Smooth muscle cell (in vitro differentiated cells): ENCODE measurements at regions not wholly inside any gene's neighbourhood (a gene's known extent, or its start where the extent isn't known, plus 50 kb on each side); places are given as distances from the start of the nearest gene placed in this dataset.

Experiments used
- DNase-seq: peaks from one replicate; lab custom pipeline; 2025; ENCODE audit not compliant: unreplicated experiment; lab: John Stamatoyannopoulos, UW
- H2AFZ ChIP-seq: fragments of 200-600 bp; sonication (generic); 2 replicates; pipeline ENCODE4 v1.6.0; 2016; ENCODE audit warnings: antibody characterized with exemption, low read depth, mild to moderate bottlenecking
- H3F3A ChIP-seq: fragments of 200-600 bp; sonication (generic); 2 replicates; pipeline ENCODE4 v1.6.0; 2017; ENCODE audit warnings: antibody characterized with exemption, low read depth
- H3K27ac ChIP-seq: fragments of 200-600 bp; sonication (generic); 2 replicates; pipeline ENCODE4 v1.5.1; 2016; ENCODE audit warnings: low read depth, mild to moderate bottlenecking
- H3K27me3 ChIP-seq: fragments of 200-600 bp; sonication (generic); 2 replicates; pipeline ENCODE4 v1.6.1; 2016; ENCODE audit warnings: low read depth, mild to moderate bottlenecking
- H3K36me3 ChIP-seq: fragments of 200-600 bp; sonication (generic); 2 replicates; pipeline ENCODE4 v1.5.1; 2016; ENCODE audit warnings: low read depth
- H3K4me1 ChIP-seq: fragments of 200-600 bp; sonication (generic); 2 replicates; pipeline ENCODE4 v1.5.1; 2016; ENCODE audit warnings: low read depth
- H3K4me2 ChIP-seq: fragments of 200-600 bp; sonication (generic); 2 replicates; pipeline ENCODE4 v1.6.0; 2016; ENCODE audit warnings: mild to moderate bottlenecking
- H3K4me3 ChIP-seq: fragments of 200-600 bp; sonication (generic); 2 replicates; pipeline ENCODE4 v1.5.1; 2016; ENCODE audit warnings: mild to moderate bottlenecking
- H3K79me2 ChIP-seq: fragments of 200-600 bp; sonication (generic); 2 replicates; pipeline ENCODE4 v1.6.0; 2016; ENCODE audit warnings: low read depth, mild to moderate bottlenecking
- H3K9ac ChIP-seq: fragments of 200-600 bp; sonication (generic); 2 replicates; pipeline ENCODE4 v1.6.0; 2016; ENCODE audit warnings: low read depth
- H3K9me3 ChIP-seq: fragments of 200-600 bp; sonication (generic); replicated peaks from 2 replicates; pipeline ENCODE4 v1.5.1; 2016; ENCODE audit warnings: low read depth
- H4K20me1 ChIP-seq: fragments of 200-600 bp; sonication (generic); 2 replicates; pipeline ENCODE4 v1.6.0; 2016; ENCODE audit warnings: low read depth
- WGBS: methylation state at CpG from one replicate; pipeline ENCODE4 v1.1.7; 2016; ENCODE audit warnings: low lambda C conversion rate; 5-methylcytosine and 5-hydroxymethylcytosine counted together
- TF ChIP-seq, protein P1 (sequence below): fragments of 200-600 bp; sonication (generic); IDR thresholded peaks from 2 replicates; pipeline ENCODE4 v1.5.1; 2017; ENCODE audit warnings: borderline replicate concordance, mild to moderate bottlenecking, antibody characterized with exemption; ENCODE audit not compliant: insufficient read depth, poor library complexity, severe bottlenecking

DNA sequence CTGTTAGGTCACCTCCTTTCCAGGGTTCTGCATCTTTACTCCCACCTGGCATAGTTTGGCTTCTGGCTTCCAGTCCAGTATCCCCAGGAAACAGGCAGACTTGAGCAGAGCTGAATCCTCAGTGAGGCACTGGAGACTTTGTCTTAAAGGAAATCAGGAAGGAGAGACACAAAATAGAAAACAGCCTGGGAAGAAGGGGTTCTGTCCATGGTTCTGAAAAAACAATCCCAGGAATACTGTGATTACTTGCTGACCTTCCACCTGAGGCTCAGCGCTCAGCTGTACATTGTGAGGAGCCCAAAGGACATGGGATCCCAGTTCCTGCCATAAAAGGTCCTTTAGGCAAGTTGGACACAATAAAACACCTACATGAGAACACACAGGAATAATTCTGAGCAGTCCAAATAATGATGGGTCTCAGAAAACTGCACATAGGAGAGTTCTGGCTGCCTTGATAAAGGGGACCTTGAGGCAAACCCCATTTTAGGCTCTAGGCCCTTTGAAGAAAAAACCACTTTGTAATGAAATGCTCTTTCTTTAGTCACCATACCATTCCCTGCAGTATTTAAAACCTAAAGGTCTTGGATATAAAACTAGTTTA is 81.4 kb upstream of the CRHR1 start:
- Histone ChIP-seq H3K4me3 (no peak overlapping the region), H3K27me3 (peaks cover 25% of the 10 kb centered on the region), H3K9me3 (no peaks in the 10 kb centered on the region), H3K4me1 (no peaks in the 10 kb centered on the region), H3K4me2 (no peak overlapping the region), H3K27ac (no peak overlapping the region), H3F3A (no peaks in the 10 kb centered on the region), H3K9ac (no peak overlapping the region), H3K36me3 (no peaks in the 10 kb centered on the region), H2AFZ (no peak overlapping the region), H4K20me1 (no peaks in the 10 kb centered on the region), H3K79me2 (no peaks in the 10 kb centered on the region)
- no peak for DNase-seq
- WGBS = 44% methylated on average over 1 of the region's 1 CpG
- TF ChIP-seq, protein P1, sequence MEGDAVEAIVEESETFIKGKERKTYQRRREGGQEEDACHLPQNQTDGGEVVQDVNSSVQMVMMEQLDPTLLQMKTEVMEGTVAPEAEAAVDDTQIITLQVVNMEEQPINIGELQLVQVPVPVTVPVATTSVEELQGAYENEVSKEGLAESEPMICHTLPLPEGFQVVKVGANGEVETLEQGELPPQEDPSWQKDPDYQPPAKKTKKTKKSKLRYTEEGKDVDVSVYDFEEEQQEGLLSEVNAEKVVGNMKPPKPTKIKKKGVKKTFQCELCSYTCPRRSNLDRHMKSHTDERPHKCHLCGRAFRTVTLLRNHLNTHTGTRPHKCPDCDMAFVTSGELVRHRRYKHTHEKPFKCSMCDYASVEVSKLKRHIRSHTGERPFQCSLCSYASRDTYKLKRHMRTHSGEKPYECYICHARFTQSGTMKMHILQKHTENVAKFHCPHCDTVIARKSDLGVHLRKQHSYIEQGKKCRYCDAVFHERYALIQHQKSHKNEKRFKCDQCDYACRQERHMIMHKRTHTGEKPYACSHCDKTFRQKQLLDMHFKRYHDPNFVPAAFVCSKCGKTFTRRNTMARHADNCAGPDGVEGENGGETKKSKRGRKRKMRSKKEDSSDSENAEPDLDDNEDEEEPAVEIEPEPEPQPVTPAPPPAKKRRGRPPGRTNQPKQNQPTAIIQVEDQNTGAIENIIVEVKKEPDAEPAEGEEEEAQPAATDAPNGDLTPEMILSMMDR = no peak

DNA sequence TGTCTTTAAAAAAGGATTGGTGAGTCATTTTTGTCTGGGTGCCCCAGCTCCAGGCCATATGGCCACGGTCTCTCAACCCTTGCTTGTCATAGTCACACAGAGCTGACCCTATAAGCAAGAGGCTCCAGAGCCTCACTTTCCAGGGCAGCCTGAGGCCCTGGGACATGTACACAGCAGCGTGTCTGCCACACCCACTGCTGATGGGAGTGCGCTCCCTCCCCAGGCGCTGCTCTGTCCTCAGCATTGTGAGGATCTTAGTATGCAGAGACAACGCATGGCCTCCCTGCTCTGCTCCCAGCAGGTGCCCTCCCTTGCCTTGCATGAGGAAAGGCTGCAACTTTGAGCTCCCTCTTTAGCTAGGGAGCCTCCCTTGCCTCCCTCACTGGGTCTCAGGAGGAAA is 80.8 kb upstream of the CRHR1 start:
- H3K27me3 ChIP-seq = peaks cover 31% of the 10 kb centered on the region
- no peak overlapping the region for H3K27ac ChIP-seq
- no peaks in the 10 kb centered on the region for H3K79me2 ChIP-seq
- no peaks in the 10 kb centered on the region for H3K36me3 ChIP-seq
- no peak overlapping the region for H3K4me3 ChIP-seq
- no peak for DNase-seq
- H3F3A ChIP-seq = no peaks in the 10 kb centered on the region
- H2AFZ ChIP-seq = no peak overlapping the region
- H3K4me1 ChIP-seq = no peaks in the 10 kb centered on the region
- 59% methylated on average over 5 of the region's 5 CpGs for WGBS
- TF ChIP-seq, protein P1 = no peak
- H3K9ac ChIP-seq = no peak overlapping the region
- no peaks in the 10 kb centered on the region for H3K9me3 ChIP-seq
- H3K4me2 ChIP-seq = no peak overlapping the region
- H4K20me1 ChIP-seq = no peaks in the 10 kb centered on the region

DNA sequence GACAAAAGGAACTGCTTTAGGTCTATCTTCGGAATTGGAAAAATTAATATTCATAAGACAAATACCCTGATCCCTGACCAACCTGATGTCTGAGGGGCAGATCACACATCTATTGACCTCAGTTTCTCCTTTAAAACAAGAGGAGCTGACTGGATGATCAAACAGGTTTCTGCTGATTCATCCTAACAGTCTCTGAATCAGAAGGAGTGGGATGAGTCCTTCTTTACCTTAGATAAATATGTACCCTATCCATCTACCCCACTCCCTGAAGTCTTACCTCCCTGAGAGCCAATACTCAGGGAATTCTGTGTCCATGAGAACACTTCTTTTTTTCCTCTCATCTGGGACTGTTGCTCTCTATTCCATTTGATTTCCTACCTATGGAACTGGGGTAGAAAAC is 80.3 kb upstream of the CRHR1 start:
- peaks cover 36% of the 10 kb centered on the region for H3K27me3 ChIP-seq
- whole genome bisulfite sequencing = 86% methylated on average over 1 of the region's 1 CpG
- no peak overlapping the region for H2AFZ ChIP-seq
- no peak overlapping the region for H3K4me3 ChIP-seq
- no peak overlapping the region for H3K9ac ChIP-seq
- H3F3A ChIP-seq = no peaks in the 10 kb centered on the region
- no peaks in the 10 kb centered on the region for H3K79me2 ChIP-seq
- H4K20me1 ChIP-seq = no peaks in the 10 kb centered on the region
- H3K27ac ChIP-seq = no peak overlapping the region
- TF ChIP-seq, protein P1 = no peak
- no peak overlapping the region for H3K4me2 ChIP-seq
- H3K9me3 ChIP-seq = no peaks in the 10 kb centered on the region
- DNase-seq = no peak
- no peaks in the 10 kb centered on the region for H3K4me1 ChIP-seq
- H3K36me3 ChIP-seq = no peaks in the 10 kb centered on the region

DNA sequence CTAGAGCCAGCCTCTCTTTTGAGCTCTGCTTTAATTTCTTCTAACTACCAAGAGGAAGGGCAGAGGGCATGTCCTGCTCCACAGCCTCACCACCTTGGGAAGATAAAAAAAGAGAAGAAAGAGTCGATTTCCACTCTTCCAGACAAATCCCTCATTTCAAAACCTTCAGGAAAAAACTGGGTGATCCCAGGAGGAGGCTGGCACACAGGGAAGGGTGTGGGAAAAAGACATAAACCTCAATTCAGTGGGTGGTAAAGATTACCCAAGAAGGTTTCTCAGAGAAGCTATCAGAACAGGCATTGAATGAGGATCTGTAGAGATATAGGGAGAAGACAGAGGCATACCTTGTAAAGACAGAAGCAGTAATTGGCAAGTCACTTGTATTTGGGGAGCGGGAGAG is 79.9 kb upstream of the CRHR1 start:
- Histone ChIP-seq H3K9ac (no peak overlapping the region), H3K4me1 (no peaks in the 10 kb centered on the region), H2AFZ (no peak overlapping the region), H3K4me2 (no peak overlapping the region), H4K20me1 (no peaks in the 10 kb centered on the region), H3K4me3 (no peak overlapping the region), H3K9me3 (no peaks in the 10 kb centered on the region), H3K79me2 (no peaks in the 10 kb centered on the region), H3K27ac (no peak overlapping the region), H3K36me3 (no peaks in the 10 kb centered on the region), H3F3A (no peaks in the 10 kb centered on the region), H3K27me3 (peaks cover 40% of the 10 kb centered on the region)
- TF ChIP-seq, protein P1 = no peak
- 72% methylated on average over 2 of the region's 2 CpGs for WGBS
- no peak for DNase-seq
